ENCODE measurements at regions not wholly inside any gene's neighbourhood (a gene's known extent, or its start where the extent isn't known, plus 50 kb on each side); places are given as distances from the start of the nearest gene placed in this dataset.

DNA sequence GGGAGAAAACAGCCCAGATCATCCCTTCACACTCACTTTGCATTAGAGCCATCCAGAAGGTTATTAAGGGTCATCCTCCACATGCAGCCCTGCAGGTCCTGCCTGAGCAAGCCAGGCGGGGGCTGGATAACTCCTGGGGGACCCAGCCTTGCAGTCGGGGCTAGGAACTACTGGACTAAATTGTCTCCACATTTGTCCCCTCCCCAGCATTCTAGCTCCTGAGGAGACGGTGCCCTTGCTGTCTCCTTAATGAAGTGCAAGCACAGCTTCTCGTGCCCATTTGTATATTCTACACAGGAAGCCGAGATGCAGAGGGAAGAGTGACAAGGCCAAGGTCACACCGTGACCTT, 185.2 kb downstream of the C16orf95 start:
- TF ChIP-seq, protein P1, sequence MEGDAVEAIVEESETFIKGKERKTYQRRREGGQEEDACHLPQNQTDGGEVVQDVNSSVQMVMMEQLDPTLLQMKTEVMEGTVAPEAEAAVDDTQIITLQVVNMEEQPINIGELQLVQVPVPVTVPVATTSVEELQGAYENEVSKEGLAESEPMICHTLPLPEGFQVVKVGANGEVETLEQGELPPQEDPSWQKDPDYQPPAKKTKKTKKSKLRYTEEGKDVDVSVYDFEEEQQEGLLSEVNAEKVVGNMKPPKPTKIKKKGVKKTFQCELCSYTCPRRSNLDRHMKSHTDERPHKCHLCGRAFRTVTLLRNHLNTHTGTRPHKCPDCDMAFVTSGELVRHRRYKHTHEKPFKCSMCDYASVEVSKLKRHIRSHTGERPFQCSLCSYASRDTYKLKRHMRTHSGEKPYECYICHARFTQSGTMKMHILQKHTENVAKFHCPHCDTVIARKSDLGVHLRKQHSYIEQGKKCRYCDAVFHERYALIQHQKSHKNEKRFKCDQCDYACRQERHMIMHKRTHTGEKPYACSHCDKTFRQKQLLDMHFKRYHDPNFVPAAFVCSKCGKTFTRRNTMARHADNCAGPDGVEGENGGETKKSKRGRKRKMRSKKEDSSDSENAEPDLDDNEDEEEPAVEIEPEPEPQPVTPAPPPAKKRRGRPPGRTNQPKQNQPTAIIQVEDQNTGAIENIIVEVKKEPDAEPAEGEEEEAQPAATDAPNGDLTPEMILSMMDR (IDR thresholded peaks at IDR 0.05), result no peak
- no peak for TF ChIP-seq POLR2A (IDR thresholded peaks at IDR 0.05)

Data from heart left ventricle (tissue), 13 donors.